ENCODE measurements at regions not wholly inside any gene's neighbourhood (a gene's known extent, or its start where the extent isn't known, plus 50 kb on each side); places are given as distances from the start of the nearest gene placed in this dataset.
"Not testable (repeated sequence)": the region's sequence is repeated elsewhere in the genome, so short reads cannot be mapped to it uniquely, and the experiment has no call there.

- DNase-seq (ENCODE audit: low read depth): no peak
Measured at GRCh38 chr1:14392161-14392858, 206.2 kb upstream of the KAZN start.

DNA sequence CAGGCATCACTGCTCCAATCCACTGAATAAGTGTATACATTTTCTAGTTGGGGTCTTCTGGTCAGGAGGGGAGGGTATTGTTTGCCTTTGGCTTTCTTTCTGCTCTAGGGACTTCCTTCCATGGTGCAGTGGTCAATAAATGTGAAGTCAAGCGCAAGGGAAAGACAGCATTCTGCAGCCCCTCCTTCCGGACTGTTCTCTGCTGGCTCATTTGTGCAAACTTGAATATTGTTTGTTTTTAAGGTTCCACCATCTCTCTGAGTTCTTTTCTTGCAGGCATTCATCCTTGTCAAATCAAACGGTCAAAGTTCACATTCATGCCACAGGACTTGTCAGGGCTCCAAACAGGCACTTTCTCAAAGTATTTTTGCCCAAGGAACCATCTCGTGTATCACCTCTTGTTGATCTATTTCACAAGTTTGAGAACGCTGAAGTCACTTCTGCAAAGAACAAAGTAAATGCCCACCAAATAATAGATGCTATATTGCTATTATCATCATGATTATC is 205.6 kb upstream of the KAZN start:
- DNase-seq (ENCODE audit: low read depth): no peak

GRCh38 chr1:14396100-14396499 is 202.4 kb upstream of the KAZN start:
- DNase-seq (ENCODE audit: low read depth): no peak

DNA sequence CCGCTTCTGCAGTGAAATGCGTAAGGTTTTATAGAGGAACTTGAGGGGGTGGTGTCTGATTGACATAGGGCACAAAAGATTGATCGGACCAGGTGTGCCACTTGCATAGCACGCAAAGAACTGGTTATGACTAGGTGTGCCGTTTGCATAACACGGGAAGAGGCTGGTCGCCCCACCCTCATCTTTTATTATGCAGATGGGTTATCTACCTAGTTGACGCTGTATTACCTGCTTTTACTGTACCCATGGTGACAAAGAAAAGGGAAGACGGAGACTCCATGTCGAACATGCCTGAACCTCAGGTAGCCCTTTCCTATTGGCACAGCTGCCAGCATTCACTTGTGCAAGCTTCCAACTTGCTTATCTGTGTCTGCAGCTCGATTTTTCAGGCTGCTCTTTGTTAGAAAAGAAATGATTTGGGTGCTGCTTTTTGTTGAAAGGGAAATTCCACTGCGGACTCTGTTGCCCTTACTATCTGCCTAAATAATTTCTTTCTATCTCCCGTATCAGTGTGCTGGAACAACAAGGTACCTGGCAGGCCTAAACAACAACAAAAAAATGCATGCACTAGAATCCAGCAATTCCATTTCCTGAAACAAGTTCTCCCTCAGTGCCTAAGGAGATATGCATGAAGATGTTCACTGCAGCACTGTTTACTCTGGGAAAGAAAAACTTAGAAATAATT is 194.4 kb upstream of the KAZN start:
- DNase-seq (ENCODE audit: low read depth): no peak

DNA sequence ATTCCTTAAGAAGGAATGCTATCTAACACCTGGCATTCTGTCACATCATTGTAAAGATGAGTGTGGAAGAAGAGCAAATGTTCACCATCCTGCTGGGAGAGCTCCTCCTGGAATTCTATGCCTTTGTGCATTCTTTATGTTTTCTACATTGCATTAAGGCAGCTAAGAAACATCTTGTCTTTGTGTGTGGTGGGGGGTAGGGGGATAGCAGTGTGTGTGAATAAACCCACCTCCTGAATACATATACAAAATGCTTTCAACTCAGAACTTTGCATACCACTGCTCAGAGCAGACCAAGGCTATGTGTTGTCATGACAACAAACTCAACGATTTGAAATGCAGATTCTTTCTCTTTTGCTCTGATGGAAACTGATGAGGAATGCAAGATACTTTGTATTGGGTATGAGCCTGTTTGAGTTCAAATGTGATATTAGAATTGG is 193.6 kb upstream of the KAZN start:
- DNase-seq (ENCODE audit: low read depth): no peak

DNA sequence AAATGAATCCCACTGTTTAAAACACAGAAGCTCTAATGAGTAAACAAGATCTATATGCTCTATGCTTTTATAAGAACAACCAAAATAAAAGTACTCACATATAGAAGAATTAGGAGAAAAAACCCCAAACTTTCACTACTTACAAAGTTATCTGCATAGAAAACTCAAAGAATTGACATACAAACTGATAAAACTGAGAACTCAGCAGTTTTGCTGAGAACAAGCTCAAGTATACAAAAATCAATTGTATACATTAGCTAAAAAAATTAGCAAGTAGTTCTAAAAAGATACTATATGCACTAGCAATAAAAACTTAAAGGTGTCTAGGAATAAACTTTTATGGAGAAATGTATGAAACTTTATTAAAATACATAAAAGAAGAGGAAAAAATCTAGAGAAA is 186.2 kb upstream of the KAZN start:
- no peak for DNase-seq (ENCODE audit: low read depth)

GRCh38 chr1:14413819-14414490 is 184.5 kb upstream of the KAZN start:
- no peak for DNase-seq (ENCODE audit: low read depth)

GRCh38 chr1:14415396-14415795 is 183.1 kb upstream of the KAZN start:
- no peak for DNase-seq (ENCODE audit: low read depth)

DNA sequence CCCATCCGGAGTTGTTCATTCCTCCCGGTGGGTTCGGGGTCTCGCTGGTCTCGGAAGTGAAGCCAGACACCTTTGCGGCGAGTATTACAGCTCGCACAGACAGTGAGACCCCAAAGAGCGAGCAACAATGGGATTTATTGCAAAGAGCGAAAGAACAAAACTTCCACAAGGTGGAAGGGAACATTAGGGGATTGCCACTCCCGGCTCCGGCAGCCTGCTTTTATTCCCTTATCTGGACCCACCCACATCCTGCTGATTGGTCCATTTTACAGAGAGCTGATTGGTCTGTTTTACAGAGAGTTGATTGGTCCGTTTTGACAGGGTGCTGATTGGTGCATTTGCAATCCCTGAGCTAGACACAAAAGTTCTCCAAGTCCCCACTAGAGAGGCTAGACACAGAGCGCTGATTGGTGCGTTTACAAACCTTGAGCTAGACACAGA is 178.7 kb upstream of the KAZN start:
- not testable (repeated sequence) for DNase-seq (ENCODE audit: low read depth)

DNA sequence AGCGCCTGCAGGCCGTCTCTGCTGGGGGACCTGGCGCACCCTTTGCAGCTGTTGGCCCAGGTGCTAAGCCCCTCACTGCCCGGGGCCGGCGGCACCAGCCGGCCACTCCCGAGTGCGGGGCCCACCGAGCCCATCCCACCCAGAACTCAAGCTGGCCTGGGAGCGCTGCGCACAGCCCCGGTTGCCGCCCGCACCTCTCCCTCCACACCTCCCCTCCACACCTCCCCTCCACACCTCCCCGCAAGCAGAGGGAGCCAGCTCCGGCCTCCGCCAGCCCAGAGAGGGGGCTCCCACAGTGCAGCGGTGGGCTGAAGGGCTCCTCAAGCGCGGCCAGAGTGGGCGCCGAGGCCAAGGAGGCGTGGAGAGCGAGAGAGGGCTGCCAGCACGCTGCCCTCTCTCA is 177.8 kb upstream of the KAZN start:
- DNase-seq (ENCODE audit: low read depth): no peak

DNA sequence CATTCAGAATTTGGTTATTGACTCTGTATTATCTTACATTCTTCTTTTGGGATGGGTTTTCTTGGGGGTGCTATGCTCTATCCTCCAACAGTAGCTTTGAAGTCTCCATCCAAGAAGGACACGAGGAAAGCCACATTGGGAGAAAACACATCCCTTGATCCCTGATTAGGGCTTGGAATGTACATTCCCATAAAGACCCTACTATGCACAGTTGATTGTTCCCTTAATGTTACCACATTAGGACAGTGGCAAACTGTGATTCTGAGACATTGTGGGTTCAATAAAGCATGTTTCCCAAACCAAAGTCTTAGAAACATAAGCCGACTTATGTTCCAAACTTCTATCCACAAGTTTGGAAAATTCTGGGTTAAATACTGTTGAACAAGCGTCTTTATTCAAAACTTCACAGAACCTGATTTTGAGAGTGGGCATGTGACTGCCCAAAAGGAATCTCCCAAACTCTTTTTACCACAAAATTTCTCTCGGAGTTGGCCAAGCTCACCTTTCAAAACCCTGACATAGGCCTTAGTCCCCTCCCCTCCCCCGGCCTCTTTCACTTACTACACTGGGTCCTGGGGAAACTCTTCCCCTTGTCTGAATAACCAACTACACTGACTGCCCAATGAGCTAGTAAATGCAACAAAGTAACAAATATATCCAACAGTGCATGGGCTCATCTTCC is 177.0 kb upstream of the KAZN start:
- no peak for DNase-seq (ENCODE audit: low read depth)

DNA sequence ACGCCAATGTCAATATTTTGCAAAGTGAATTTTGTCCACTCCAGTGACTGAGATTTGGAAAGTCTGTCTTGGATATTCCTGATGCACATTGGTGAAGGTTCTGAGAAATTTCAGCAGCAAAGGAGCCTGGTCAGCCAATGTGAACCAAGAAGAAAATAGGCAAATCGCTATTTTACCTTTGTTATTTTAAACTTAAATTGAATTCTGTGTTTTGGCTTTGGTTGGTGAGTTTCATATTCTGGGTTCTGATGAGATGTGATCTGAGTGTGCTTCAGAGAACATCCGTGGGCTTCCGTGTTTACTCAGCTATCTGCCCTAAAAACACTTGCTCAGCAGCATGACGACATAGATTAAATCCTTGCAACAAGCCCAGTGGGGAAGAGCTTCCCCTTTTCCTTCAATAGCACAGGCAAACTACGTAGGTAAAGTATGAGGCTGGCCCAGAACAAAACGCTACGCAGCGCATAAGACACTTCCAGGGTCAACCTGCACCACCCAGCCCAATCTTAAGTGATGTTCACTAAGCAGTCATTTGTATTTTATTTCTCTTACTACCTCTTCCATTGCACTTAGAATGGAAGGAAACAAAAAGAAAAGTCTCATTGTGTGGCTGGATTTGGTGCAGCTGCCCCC is 176.4 kb upstream of the KAZN start:
- no peak for DNase-seq (ENCODE audit: low read depth)

DNA sequence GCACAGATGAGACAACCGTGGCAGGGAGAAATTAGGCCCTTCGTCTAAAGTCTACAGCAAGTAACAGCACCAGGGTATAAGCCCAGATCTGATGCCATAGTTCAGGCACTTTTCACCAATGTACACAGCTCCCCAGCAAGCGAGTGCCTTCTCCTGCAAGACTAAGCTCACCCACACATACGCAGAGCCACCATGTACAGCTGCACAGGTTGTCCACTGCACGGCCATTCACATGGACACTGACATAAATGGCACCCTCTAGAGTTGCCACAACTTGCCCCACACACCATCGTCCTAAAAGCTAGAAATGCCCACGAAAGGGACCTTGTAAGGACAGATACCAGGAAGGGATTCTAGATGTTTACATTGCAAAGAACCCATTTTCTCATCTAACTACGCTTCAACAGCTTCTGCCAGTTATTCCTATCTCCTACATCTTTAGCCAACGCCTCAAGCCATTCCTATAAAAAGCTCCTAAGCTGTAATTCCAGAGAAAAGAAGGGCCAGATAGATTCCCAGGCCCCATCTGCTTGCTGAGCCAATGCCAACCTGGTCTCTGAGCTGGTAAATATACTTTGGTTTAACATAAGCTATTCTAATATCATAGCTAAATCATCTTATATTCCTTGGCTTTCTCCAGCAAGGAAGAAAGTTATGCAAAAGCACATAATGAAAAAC is 174.0 kb upstream of the KAZN start:
- DNase-seq (ENCODE audit: low read depth): no peak

DNA sequence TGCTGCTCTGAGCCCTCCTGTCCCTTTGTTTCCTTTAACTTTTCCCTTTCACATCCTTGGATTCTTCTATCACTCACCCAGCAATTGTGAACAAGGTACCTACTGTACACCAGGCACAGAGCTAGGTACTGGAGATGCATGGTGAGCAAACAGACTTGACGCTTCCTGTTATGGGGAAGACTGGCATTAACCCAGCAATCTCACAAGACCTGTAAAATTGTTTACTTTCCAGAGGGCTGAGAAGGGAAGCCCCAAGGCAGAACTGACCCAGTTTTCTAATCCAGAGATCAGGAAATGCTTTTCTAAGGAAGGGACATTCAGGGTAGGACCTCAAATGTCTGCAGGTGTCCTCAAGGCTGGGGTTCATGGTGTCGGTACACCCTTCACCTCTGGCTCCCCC is 171.6 kb upstream of the KAZN start:
- DNase-seq (ENCODE audit: low read depth): no peak

GRCh38 chr1:14429577-14429976 is 168.9 kb upstream of the KAZN start:
- no peak for DNase-seq (ENCODE audit: low read depth)

DNA sequence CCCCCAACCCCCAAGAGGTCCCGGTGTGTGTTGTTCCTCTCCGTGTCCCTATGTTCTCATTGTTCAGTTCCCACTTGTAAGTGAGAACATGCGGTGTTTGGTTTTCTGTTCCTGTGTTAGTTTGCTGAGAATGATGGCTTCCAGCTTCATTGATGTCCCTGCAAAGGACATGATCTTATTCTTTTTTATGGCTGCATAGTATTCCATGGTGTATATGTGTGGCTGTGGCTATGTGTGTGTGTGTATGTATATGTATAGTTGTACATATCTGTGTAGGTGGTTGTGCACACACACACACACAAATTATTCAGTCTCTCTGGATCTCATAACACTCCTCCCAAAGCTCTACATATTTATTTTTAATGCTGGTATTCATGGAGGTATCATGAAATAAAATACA is 165.8 kb upstream of the KAZN start:
- DNase-seq (ENCODE audit: low read depth): not testable (repeated sequence)

GRCh38 chr1:14435368-14436023 is 163.0 kb upstream of the KAZN start:
- no peak for DNase-seq (ENCODE audit: low read depth)

DNA sequence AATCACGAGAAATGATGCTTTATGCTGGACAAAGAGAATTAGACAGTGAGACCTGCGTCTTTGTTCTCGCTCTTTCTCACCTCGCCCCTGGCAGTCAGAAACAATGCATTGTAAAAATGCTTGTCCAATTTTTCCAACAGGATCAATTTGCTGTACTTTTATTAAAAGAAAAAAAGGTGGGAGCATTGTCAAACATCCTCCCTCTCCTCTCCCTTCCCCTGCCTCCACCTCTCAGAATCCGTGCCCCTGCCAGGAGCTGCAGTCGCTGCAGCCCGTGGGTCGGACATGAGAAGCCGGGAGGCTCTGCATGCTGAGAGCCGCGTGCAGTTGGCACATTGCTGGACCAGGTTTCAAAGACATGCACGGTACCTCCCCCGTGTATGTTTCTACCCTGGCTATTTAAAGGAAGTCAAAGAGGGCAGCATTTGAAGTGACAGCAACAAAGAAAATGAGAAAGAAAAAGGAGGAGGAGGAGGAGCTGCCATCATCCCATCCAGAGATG is 161.0 kb upstream of the KAZN start:
- no peak for DNase-seq (ENCODE audit: low read depth)

DNA sequence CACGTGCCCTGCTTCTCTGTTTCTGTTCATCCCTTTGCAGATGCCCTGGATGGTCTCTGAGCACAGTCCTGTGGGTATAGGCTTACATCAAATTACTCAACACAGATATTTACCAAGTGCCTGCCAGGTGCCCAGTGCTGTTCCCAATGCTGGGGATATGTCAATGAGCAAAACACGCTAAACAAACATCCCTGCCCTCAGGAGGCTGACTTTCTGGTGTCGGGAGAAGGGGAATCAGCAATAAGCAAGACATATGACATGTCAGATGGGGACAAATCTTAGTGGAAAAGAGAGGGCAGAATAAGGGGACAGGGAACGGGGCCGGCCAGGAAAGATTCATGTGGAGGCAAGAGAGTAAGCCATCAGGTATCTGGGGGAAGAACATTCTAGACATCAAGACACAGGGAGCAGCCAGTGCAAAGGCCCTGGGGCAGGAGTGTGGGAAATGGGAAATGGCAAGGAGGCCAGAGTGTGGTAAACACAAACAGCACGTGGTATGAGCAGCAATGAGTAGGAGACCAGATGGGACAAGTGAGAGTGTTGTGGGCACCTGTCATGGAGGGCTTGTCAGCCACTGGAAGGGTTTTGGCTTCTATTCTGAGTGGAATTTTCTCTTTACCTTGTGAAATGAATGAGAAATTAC is 160.2 kb upstream of the KAZN start:
- no peak for DNase-seq (ENCODE audit: low read depth)

DNA sequence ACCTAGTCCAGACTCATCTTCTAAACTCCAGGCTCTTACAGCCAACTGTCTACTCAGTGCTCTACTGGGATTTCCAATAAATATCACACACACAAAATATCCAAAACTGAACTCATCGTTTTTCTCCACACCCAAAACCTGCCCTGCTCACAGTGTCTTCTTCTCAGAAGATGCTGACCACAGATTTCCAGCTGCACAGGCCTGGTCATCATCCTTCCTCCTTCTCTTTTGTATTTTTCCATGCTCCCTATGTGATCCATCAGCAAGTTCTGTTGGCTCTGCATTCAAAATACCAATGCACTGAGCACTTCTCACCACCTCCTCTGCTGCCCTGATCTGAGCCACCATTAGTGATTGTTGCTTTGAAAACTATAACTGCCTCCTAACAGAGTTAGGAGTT is 159.5 kb upstream of the KAZN start:
- no peak for DNase-seq (ENCODE audit: low read depth)
